GM21737 (cell line): ENCODE measurements at regions not wholly inside any gene's neighbourhood (a gene's known extent, or its start where the extent isn't known, plus 50 kb on each side); places are given as distances from the start of the nearest gene placed in this dataset.

ENCODE experiments used
- ATAC-seq: cut with Tn5 transposase; IDR thresholded peaks from one replicate; pipeline ENCODE4 v1.9.1; 2021; ENCODE audit warnings: mild to moderate bottlenecking, moderate library complexity; ENCODE audit not compliant: unreplicated experiment

DNA sequence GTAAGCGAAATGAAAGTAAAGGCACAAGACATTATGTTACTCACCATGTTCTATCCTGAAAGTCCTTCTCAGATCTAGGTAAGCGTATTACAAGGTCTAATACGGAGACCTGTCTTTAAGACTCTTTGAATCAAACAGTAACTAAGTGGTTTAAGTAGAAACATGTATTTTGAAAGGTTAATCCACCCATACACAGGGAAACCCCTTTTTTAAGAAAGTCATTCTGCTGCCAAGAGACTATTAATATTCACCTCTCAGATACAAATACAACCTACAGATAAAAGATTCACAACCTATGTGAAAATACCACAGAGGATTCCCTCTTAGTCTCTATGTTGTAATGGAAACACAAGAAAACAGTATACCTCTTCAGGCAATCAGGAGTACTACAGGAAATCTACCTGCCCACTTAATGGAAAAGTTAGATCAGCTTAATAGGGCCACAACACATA is 63.2 kb upstream of the TNIP3 start:
- ATAC-seq: peak; percentile 88

DNA sequence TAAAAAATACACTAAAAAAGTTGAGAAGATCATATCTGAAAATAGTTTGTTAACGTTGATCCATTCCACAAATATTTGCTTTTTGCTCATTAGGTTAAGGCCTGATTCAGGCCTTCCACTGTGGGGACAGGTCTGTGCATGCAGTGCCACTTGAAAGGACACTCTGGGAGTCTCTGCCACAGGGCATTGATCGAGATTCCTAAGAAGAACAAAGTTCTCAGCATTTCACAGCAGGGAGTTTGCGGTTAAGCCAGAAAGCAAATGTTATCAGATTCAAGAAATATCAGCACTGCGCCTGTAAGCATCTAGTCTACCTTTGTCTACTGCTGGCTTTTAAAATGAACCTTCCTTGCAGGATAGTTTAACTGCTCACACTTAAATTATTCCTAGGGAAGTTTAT is 62.2 kb upstream of the TNIP3 start:
- no peak for ATAC-seq

DNA sequence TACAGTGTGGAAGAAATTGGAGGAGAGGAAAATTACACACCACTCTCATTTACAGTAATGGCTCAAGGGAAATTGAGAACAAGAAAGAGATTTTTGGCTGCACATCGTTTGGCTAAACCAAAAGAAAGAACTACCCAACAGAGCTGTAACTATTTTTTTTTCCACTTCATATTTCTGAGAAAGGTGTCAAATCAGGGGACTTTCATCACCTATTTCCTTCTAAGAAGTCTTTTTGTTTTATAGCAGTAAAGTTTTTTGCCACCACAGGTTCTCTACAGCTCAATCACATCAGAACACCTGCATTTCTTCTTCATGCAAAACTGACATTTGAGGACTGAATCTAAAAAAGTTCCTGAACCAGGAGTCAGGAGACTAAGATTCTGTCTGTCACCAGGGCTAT is 57.5 kb upstream of the TNIP3 start:
- ATAC-seq: no peak

- no peak for ATAC-seq
Observed at GRCh38 chr4:121221201-121221600, 57.1 kb upstream of the TNIP3 start.

- no peak for ATAC-seq
Observed at GRCh38 chr4:121220698-121221097, 56.6 kb upstream of the TNIP3 start.

GRCh38 chr4:121219227-121219626 is 55.1 kb upstream of the TNIP3 start:
- ATAC-seq: no peak

GRCh38 chr4:121217351-121217750 is 53.2 kb upstream of the TNIP3 start:
- no peak for ATAC-seq

GRCh38 chr4:121216461-121216860 is 52.3 kb upstream of the TNIP3 start:
- no peak for ATAC-seq

- no peak for ATAC-seq
Observed at GRCh38 chr4:121213940-121214339, 49.8 kb upstream of the TNIP3 start.
